ENCODE measurements at regions not wholly inside any gene's neighbourhood (a gene's known extent, or its start where the extent isn't known, plus 50 kb on each side); places are given as distances from the start of the nearest gene placed in this dataset.

DNA sequence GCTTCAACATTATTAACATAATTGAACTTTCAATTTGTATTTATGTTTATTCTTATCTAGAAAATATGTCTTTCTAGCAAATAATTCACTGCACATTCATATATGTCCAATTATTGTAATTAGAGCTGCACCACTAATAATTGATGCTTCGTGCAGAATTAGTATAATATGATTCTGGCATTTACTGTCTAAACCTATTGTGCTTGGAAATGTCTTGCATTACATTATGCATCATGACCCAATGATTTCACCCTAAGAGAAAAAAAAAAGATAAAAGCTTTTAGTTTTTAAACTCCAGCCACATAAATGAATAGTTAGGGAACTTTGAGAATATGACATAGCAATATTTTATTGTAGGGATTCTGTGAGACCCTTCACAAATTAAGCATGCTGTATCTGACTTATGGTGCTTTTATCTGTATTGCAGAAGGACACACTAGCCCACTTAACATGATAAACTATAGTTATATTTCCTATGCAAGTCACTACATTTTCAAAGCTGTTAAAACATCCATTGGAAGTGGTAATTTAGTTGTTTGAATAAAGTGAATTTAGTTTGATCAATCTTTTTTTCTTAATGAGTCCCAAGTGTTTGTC lies 1609.1 kb downstream of the REEP3 start:
- TF ChIP-seq, protein P1, sequence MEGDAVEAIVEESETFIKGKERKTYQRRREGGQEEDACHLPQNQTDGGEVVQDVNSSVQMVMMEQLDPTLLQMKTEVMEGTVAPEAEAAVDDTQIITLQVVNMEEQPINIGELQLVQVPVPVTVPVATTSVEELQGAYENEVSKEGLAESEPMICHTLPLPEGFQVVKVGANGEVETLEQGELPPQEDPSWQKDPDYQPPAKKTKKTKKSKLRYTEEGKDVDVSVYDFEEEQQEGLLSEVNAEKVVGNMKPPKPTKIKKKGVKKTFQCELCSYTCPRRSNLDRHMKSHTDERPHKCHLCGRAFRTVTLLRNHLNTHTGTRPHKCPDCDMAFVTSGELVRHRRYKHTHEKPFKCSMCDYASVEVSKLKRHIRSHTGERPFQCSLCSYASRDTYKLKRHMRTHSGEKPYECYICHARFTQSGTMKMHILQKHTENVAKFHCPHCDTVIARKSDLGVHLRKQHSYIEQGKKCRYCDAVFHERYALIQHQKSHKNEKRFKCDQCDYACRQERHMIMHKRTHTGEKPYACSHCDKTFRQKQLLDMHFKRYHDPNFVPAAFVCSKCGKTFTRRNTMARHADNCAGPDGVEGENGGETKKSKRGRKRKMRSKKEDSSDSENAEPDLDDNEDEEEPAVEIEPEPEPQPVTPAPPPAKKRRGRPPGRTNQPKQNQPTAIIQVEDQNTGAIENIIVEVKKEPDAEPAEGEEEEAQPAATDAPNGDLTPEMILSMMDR (IDR thresholded peaks at IDR 0.05; ENCODE audit: low read depth, low read length, missing control alignments) = no peak
- no peak for DNase-seq (ENCODE audit: low read depth)
- no peak overlapping the region for H3K4me3 ChIP-seq (ENCODE audit: low read depth, low read length)

- DNase-seq (ENCODE audit: low read depth) = no peak
- H3K4me3 ChIP-seq (ENCODE audit: low read depth, low read length) = no peak overlapping the region
- TF ChIP-seq, protein P1 (IDR thresholded peaks at IDR 0.05; ENCODE audit: low read depth, low read length, missing control alignments) = no peak
These were observed 1612.5 kb downstream of the REEP3 start for GRCh38 chr10:65133652-65134051.

DNA sequence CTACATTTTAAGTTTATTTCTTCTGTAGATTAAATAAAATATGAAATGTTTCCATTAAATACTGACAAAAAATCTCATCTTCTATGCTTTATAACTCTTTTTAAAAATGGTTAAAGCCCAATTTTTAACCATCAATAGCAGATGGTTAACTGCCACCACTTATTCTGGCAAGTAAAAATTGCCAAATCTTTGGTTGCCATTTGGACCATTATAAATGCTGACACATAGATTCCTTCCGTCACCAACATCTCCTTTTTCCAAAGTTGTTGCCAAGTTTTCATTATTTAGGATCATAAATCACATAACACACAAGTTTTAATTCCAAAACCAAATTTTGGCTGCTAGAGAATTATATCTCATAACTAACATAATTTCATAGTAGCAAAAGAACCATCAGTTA lies 1614.3 kb downstream of the REEP3 start:
- H3K4me3 ChIP-seq (ENCODE audit: low read depth, low read length) = no peak overlapping the region
- TF ChIP-seq, protein P1 (IDR thresholded peaks at IDR 0.05; ENCODE audit: low read depth, low read length, missing control alignments) = no peak
- DNase-seq (ENCODE audit: low read depth) = no peak

GRCh38 chr10:65142641-65143435 lies 1621.6 kb downstream of the REEP3 start:
- TF ChIP-seq, protein P1 (IDR thresholded peaks at IDR 0.05; ENCODE audit: low read depth, low read length, missing control alignments) = no peak
- no peak overlapping the region for H3K4me3 ChIP-seq (ENCODE audit: low read depth, low read length)
- DNase-seq (ENCODE audit: low read depth) = no peak

- no peak overlapping the region for H3K4me3 ChIP-seq (ENCODE audit: low read depth, low read length)
- TF ChIP-seq, protein P1 (IDR thresholded peaks at IDR 0.05; ENCODE audit: low read depth, low read length, missing control alignments) = no peak
- DNase-seq (ENCODE audit: low read depth) = no peak
These were observed 1622.5 kb downstream of the REEP3 start for GRCh38 chr10:65143723-65144122.

DNA sequence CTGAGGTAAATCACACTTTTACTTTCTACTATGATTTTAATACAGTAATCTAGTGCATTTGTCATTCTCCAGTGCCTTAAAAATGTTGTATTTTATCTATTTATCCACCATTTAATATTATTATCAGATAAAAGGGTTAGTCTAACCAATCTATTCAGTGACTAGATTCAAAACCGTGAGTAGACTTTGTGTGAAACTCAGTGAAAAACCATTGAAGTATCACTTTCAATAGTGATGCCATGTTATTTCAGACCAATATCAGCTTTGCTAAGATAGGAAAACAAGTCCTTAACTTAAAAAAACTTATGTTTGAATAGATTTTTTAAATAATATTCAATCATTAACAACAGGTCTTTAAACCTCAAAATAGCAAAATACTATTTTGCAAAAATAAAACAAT lies 1628.7 kb downstream of the REEP3 start:
- H3K4me3 ChIP-seq (ENCODE audit: low read depth, low read length) = no peak overlapping the region
- TF ChIP-seq, protein P1 (IDR thresholded peaks at IDR 0.05; ENCODE audit: low read depth, low read length, missing control alignments) = no peak
- DNase-seq (ENCODE audit: low read depth) = no peak

All from GM12864 (cell line).